Ovary (tissue), 3 donors: ENCODE measurements at regions not wholly inside any gene's neighbourhood (a gene's known extent, or its start where the extent isn't known, plus 50 kb on each side); places are given as distances from the start of the nearest gene placed in this dataset.

Experiments used
- CTCF ChIP-seq, 3 donors: fragments of 450-650 bp in 2 of 3; fragments of 200-600 bp in 1 of 3; IDR thresholded peaks; one replicate each; pipeline versions ENCODE4 v1.5.1 to v1.8.0; 2016 to 2022; ENCODE audit warnings: antibody characterized with exemption in 3 of 3, mild to moderate bottlenecking in 1 of 3
- EP300 ChIP-seq: sonication (generic); formaldehyde crosslinking; IDR thresholded peaks from one replicate; pipeline ENCODE4 v1.6.1; 2017; ENCODE audit warnings: antibody characterized with exemption
- donor health status: DM: no; HTN: no; CAD: no.

- no peak for TF ChIP-seq CTCF (IDR thresholded peaks at IDR 0.05)
- no peak for TF ChIP-seq EP300
These were observed 576.6 kb upstream of the KCND2 start for GRCh38 chr7:119696336-119696735.
